Neural cell (in vitro differentiated cells): ENCODE measurements at regions not wholly inside any gene's neighbourhood (a gene's known extent, or its start where the extent isn't known, plus 50 kb on each side); places are given as distances from the start of the nearest gene placed in this dataset.

Experiments
- EP300 ChIP-seq: fragments of 450-650 bp; conservative IDR thresholded peaks from 2 replicates; pipeline ENCODE4 v1.6.1; 2014; ENCODE audit warnings: antibody characterized with exemption, mild to moderate bottlenecking, moderate library complexity; ENCODE audit not compliant: poor library complexity, severe bottlenecking
- EZH2 ChIP-seq: fragments of 200-600, 300-800 bp; shearing (Covaris generic), sonication (generic); IDR thresholded peaks from 2 replicates; pipeline ENCODE4 v1.6.1; 2014; ENCODE audit warnings: antibody characterized with exemption, low read length, borderline replicate concordance, mild to moderate bottlenecking; ENCODE audit not compliant: insufficient read depth, poor library complexity, severe bottlenecking
- MXI1 ChIP-seq: fragments of 450-650 bp; conservative IDR thresholded peaks from 2 replicates; pipeline ENCODE4 v1.6.1; 2014; ENCODE audit warnings: antibody characterized with exemption, mild to moderate bottlenecking; ENCODE audit not compliant: poor library complexity, severe bottlenecking
- POLR2AphosphoS5 ChIP-seq: IDR thresholded peaks from 2 replicates; pipeline ENCODE4 v1.6.1; 2012
- RAD21 ChIP-seq: fragments of 450-650 bp; conservative IDR thresholded peaks from 2 replicates; pipeline ENCODE4 v1.6.1; 2014; ENCODE audit warnings: antibody characterized with exemption, mild to moderate bottlenecking, moderate library complexity
- REST ChIP-seq: IDR thresholded peaks from 2 replicates; pipeline ENCODE4 v1.6.1; 2012; ENCODE audit warnings: borderline replicate concordance
- SMC3 ChIP-seq: fragments of 450-650 bp; conservative IDR thresholded peaks from 2 replicates; pipeline ENCODE4 v1.6.1; 2014; ENCODE audit warnings: antibody characterized with exemption, mild to moderate bottlenecking, moderate library complexity; ENCODE audit not compliant: poor library complexity
- TAF1 ChIP-seq: IDR thresholded peaks from 2 replicates; pipeline ENCODE4 v1.6.1; 2012; ENCODE audit warnings: low read depth
- TF ChIP-seq, protein P1 (sequence below): fragments of 450-650 bp; IDR thresholded peaks from 2 replicates; pipeline ENCODE4 v1.5.1; 2014; ENCODE audit warnings: antibody characterized with exemption, mild to moderate bottlenecking, moderate library complexity; ENCODE audit not compliant: poor library complexity, severe bottlenecking

GRCh38 chr1:57910305-57910704 is 486.4 kb upstream of the DAB1 start:
- TF ChIP-seq POLR2AphosphoS5: no peak
- no peak for TF ChIP-seq RAD21
- TF ChIP-seq, protein P1, sequence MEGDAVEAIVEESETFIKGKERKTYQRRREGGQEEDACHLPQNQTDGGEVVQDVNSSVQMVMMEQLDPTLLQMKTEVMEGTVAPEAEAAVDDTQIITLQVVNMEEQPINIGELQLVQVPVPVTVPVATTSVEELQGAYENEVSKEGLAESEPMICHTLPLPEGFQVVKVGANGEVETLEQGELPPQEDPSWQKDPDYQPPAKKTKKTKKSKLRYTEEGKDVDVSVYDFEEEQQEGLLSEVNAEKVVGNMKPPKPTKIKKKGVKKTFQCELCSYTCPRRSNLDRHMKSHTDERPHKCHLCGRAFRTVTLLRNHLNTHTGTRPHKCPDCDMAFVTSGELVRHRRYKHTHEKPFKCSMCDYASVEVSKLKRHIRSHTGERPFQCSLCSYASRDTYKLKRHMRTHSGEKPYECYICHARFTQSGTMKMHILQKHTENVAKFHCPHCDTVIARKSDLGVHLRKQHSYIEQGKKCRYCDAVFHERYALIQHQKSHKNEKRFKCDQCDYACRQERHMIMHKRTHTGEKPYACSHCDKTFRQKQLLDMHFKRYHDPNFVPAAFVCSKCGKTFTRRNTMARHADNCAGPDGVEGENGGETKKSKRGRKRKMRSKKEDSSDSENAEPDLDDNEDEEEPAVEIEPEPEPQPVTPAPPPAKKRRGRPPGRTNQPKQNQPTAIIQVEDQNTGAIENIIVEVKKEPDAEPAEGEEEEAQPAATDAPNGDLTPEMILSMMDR: no peak
- no peak for TF ChIP-seq EP300
- TF ChIP-seq EZH2: no peak
- no peak for TF ChIP-seq REST
- no peak for TF ChIP-seq MXI1
- no peak for TF ChIP-seq TAF1
- no peak for TF ChIP-seq SMC3
